NB4 (cell line): ENCODE measurements at regions not wholly inside any gene's neighbourhood (a gene's known extent, or its start where the extent isn't known, plus 50 kb on each side); places are given as distances from the start of the nearest gene placed in this dataset.

ENCODE experiments used
- DNase-seq: peaks from one replicate; pipeline ENCODE4 v3.0.0; 2010; ENCODE audit warnings: low read depth
- H3K4me3 ChIP-seq: one replicate; pipeline ENCODE4 v1.5.1; 2011; ENCODE audit warnings: mild to moderate bottlenecking, low read depth, low read length, moderate library complexity
- CTCF ChIP-seq: IDR thresholded peaks from one replicate; pipeline ENCODE4 v1.5.1; 2012; ENCODE audit warnings: low read depth, low read length
- MAX ChIP-seq: IDR thresholded peaks from 2 replicates; pipeline ENCODE4 v1.6.1; 2011; ENCODE audit warnings: low read depth, low read length
- MYC ChIP-seq: IDR thresholded peaks from 2 replicates; pipeline ENCODE4 v1.6.1; 2011; ENCODE audit warnings: low read depth, low read length
- POLR2A ChIP-seq: IDR thresholded peaks from 2 replicates; pipeline ENCODE4 v1.6.1; 2011; ENCODE audit warnings: mild to moderate bottlenecking; ENCODE audit not compliant: insufficient read length; ENCODE audit errors: extremely low read depth

GRCh38 chr5:143491646-143492045 is 88.2 kb upstream of the NR3C1 start:
- no peak for TF ChIP-seq MAX
- TF ChIP-seq MYC: no peak
- TF ChIP-seq POLR2A: no peak
- TF ChIP-seq CTCF: no peak
- DNase-seq: no peak
- H3K4me3 ChIP-seq: no peak overlapping the region

- TF ChIP-seq CTCF (no peak), MAX (no peak), POLR2A (no peak), MYC (no peak)
- H3K4me3 ChIP-seq: no peak overlapping the region
- DNase-seq: no peak
Measured at GRCh38 chr5:143488381-143488780, 84.9 kb upstream of the NR3C1 start.

- no peak for DNase-seq
- no peak overlapping the region for H3K4me3 ChIP-seq
- no peak for TF ChIP-seq POLR2A
- TF ChIP-seq MAX: no peak
- TF ChIP-seq CTCF: no peak
- no peak for TF ChIP-seq MYC
Measured at GRCh38 chr5:143484601-143485000, 81.1 kb upstream of the NR3C1 start.

- no peak overlapping the region for H3K4me3 ChIP-seq
- TF ChIP-seq CTCF (no peak), MAX (no peak), MYC (no peak), POLR2A (no peak)
- no peak for DNase-seq
Measured at GRCh38 chr5:143481697-143482531, 78.4 kb upstream of the NR3C1 start.

- no peak for TF ChIP-seq MYC
- no peak for TF ChIP-seq MAX
- no peak for TF ChIP-seq CTCF
- TF ChIP-seq POLR2A: no peak
- no peak overlapping the region for H3K4me3 ChIP-seq
- DNase-seq: no peak
Measured at GRCh38 chr5:143480001-143480400, 76.5 kb upstream of the NR3C1 start.
